SK-N-SH (cell line): ENCODE measurements at regions not wholly inside any gene's neighbourhood (a gene's known extent, or its start where the extent isn't known, plus 50 kb on each side); places are given as distances from the start of the nearest gene placed in this dataset.

ENCODE experiments used
- CTCF ChIA-PET: fragments of 300-600, 350-600 bp; formaldehyde crosslinking; extraction: SDS; loops from one replicate; lab custom pipeline; 2021; lab: Yijun Ruan, JAX
- POLR2A ChIA-PET: fragments of 350-600 bp; sonication (Branson Sonifier 250); formaldehyde crosslinking; extraction: SDS; loops from one replicate; lab custom pipeline; 2020; ENCODE audit warnings: antibody characterized with exemption, inconsistent platforms; lab: Yijun Ruan, JAX
- DNase-seq: peaks from one replicate; pipeline ENCODE4 v3.0.0; 2012
- H2AFZ ChIP-seq: fragments of 200-600 bp; sonication (generic); 2 replicates; pipeline ENCODE4 v1.8.1; 2016; ENCODE audit warnings: antibody characterized with exemption, mild to moderate bottlenecking, low read depth
- H3F3A ChIP-seq: fragments of 200-600 bp; sonication (generic); replicated peaks from 2 replicates; pipeline ENCODE3; 2016; ENCODE audit warnings: antibody characterized with exemption, mild to moderate bottlenecking; ENCODE audit not compliant: insufficient read depth
- H3K27ac ChIP-seq, 2 experiments: fragments of 200-500 bp in 1 of 2; fragments of 200-600 bp in 1 of 2; sonication (Bioruptor generic) in 1 of 2; sonication (generic), shearing (Covaris generic) in 1 of 2; 2 replicates each; pipeline versions ENCODE4 v1.5.1 to v1.6.1; 2014 to 2016; ENCODE audit warnings: low read depth in 2 of 2, inconsistent platforms in 1 of 2, low read length in 1 of 2, mild to moderate bottlenecking in 1 of 2, mixed read lengths in 1 of 2
- H3K27me3 ChIP-seq: fragments of 200-600 bp; sonication (generic), shearing (Covaris generic); 2 replicates; pipeline ENCODE4 v1.6.1; 2016; ENCODE audit warnings: mixed run types; ENCODE audit not compliant: insufficient read depth
- H3K36me3 ChIP-seq, 2 experiments: fragments of 200-500 bp in 1 of 2; fragments of 200-600 bp in 1 of 2; sonication (Bioruptor generic) in 1 of 2; sonication (generic) in 1 of 2; replicated peaks in 1 of 2; 2 replicates each; pipeline versions ENCODE3 to v1.5.1; 2014 to 2016; ENCODE audit warnings: low read length in 1 of 2, mild to moderate bottlenecking in 1 of 2; ENCODE audit not compliant: insufficient read depth in 2 of 2, control insufficient read depth in 1 of 2
- H3K4me1 ChIP-seq, 2 experiments: fragments of 200-500 bp in 1 of 2; fragments of 200-600 bp in 1 of 2; sonication (Bioruptor generic) in 1 of 2; sonication (generic), shearing (Covaris generic) in 1 of 2; 2 replicates each; pipeline versions ENCODE4 v1.5.1 to v1.6.1; 2014 to 2016; ENCODE audit warnings: low read depth in 1 of 2, low read length in 1 of 2, mixed run types in 1 of 2; ENCODE audit not compliant: insufficient read depth in 2 of 2, control insufficient read depth in 1 of 2
- H3K4me2 ChIP-seq: fragments of 200-600 bp; sonication (generic), shearing (Covaris generic); 2 replicates; pipeline ENCODE4 v1.6.1; 2017; ENCODE audit warnings: mixed run types
- H3K4me3 ChIP-seq, 2 experiments: fragments of 200-500 bp in 1 of 2; fragments of 200-600 bp in 1 of 2; sonication (Bioruptor generic) in 1 of 2; sonication (generic), shearing (Covaris generic) in 1 of 2; 2 replicates each; pipeline versions ENCODE4 v1.5.1 to v1.8.1; 2014 to 2016; ENCODE audit warnings: low read depth in 2 of 2, inconsistent platforms in 1 of 2, low read length in 1 of 2, mild to moderate bottlenecking in 1 of 2, mixed read lengths in 1 of 2, moderate library complexity in 1 of 2
- H3K79me2 ChIP-seq: fragments of 200-600 bp; sonication (generic); 2 replicates; pipeline ENCODE4 v1.8.1; 2017; ENCODE audit warnings: mild to moderate bottlenecking; ENCODE audit not compliant: insufficient read depth
- H3K9ac ChIP-seq: fragments of 200-600 bp; sonication (generic); 2 replicates; pipeline ENCODE4 v1.6.1; 2017; ENCODE audit warnings: mixed run types
- H3K9me2 ChIP-seq: fragments of 200-600 bp; sonication (generic); 2 replicates; pipeline ENCODE4 v1.6.1; 2017; ENCODE audit warnings: mixed run types
- H3K9me3 ChIP-seq: fragments of 200-600 bp; sonication (generic); 2 replicates; pipeline ENCODE4 v1.6.1; 2017; ENCODE audit warnings: mixed run types, mild to moderate bottlenecking, moderate library complexity
- H4K20me1 ChIP-seq: fragments of 200-600 bp; sonication (generic); 2 replicates; pipeline ENCODE4 v1.6.1; 2017; ENCODE audit warnings: mild to moderate bottlenecking, mixed run types; ENCODE audit not compliant: insufficient read depth
- CHD2 ChIP-seq: fragments of 150-350 bp; IDR thresholded peaks from 2 replicates; pipeline ENCODE4 v1.6.1; 2018; ENCODE audit warnings: low read length; ENCODE audit not compliant: partially characterized antibody
- EP300 ChIP-seq, 2 experiments: IDR thresholded peaks; 2 replicates each; pipeline versions ENCODE4 v1.4.0 to v1.6.1; 2012; ENCODE audit warnings: borderline replicate concordance in 1 of 2, low read depth in 1 of 2, low read length in 1 of 2
- EZH2phosphoT487 ChIP-seq: fragments of 200-600 bp; sonication (generic); IDR thresholded peaks from 2 replicates; pipeline ENCODE4 v1.6.1; 2017; ENCODE audit warnings: low read depth, mixed run types, mild to moderate bottlenecking, antibody characterized with exemption, moderate library complexity, borderline replicate concordance
- GABPA ChIP-seq: IDR thresholded peaks from 2 replicates; pipeline ENCODE4 v1.4.0; 2012; ENCODE audit warnings: low read depth, mild to moderate bottlenecking
- MEF2A ChIP-seq: IDR thresholded peaks from 2 replicates; pipeline ENCODE4 v1.4.0; 2012; ENCODE audit warnings: low read depth, borderline replicate concordance
- MXI1 ChIP-seq: IDR thresholded peaks from 2 replicates; pipeline ENCODE4 v1.6.1; 2012; ENCODE audit warnings: mild to moderate bottlenecking, low read depth, low read length, improper control_type of control experiment
- NFIC ChIP-seq: IDR thresholded peaks from 2 replicates; pipeline ENCODE4 v1.4.0; 2012; ENCODE audit warnings: borderline replicate concordance
- NRF1 ChIP-seq: IDR thresholded peaks from 2 replicates; pipeline ENCODE4 v1.6.1; 2012; ENCODE audit warnings: low read depth, mild to moderate bottlenecking, low read length
- PBX3 ChIP-seq: IDR thresholded peaks from 2 replicates; pipeline ENCODE4; 2012
- POLR2AphosphoS5 ChIP-seq: IDR thresholded peaks from 2 replicates; pipeline ENCODE4 v1.6.1; 2012; ENCODE audit warnings: low read depth, low read length
- RAD21 ChIP-seq: IDR thresholded peaks from 2 replicates; pipeline ENCODE4 v1.6.1; 2012; ENCODE audit warnings: mild to moderate bottlenecking, low read length
- RCOR1 ChIP-seq: fragments of 150-350 bp; IDR thresholded peaks from 2 replicates; pipeline ENCODE4 v1.6.1; 2017; ENCODE audit warnings: antibody characterized with exemption, low read length
- RFX5 ChIP-seq: IDR thresholded peaks from 2 replicates; pipeline ENCODE4 v1.6.1; 2012; ENCODE audit warnings: mild to moderate bottlenecking, improper control_type of control experiment, low read length
- RXRA ChIP-seq: IDR thresholded peaks from 2 replicates; pipeline ENCODE4 v1.4.0; 2012; ENCODE audit warnings: low read depth, mild to moderate bottlenecking, borderline replicate concordance
- SIN3A ChIP-seq: IDR thresholded peaks from 2 replicates; pipeline ENCODE4 v1.6.1; 2012; ENCODE audit warnings: low read depth, mild to moderate bottlenecking, low read length, moderate library complexity, borderline replicate concordance
- TCF12 ChIP-seq: IDR thresholded peaks from 2 replicates; pipeline ENCODE4 v1.4.0; 2012
- YY1 ChIP-seq: IDR thresholded peaks from 2 replicates; pipeline ENCODE4 v1.4.0; 2012; ENCODE audit warnings: low read depth, mild to moderate bottlenecking
- WGBS: methylation state at CpG from one replicate; pipeline ENCODE4 v1.1.6; 2017; ENCODE audit warnings: low lambda C conversion rate; 5-methylcytosine and 5-hydroxymethylcytosine counted together
- TF ChIP-seq, protein P1 (sequence below): IDR thresholded peaks from 2 replicates; pipeline ENCODE4 v1.4.0; 2012; ENCODE audit warnings: low read depth
- TF ChIP-seq, protein P2 (sequence below): IDR thresholded peaks from 2 replicates; pipeline ENCODE4 v1.6.1; 2012; ENCODE audit warnings: mild to moderate bottlenecking, low read depth, low read length, moderate library complexity
- TF ChIP-seq, protein P3 (sequence below): fragments of 150-350 bp; IDR thresholded peaks from 2 replicates; pipeline ENCODE4 v1.6.1; 2017; ENCODE audit warnings: antibody characterized with exemption, low read length, low read depth, borderline replicate concordance

- Histone ChIP-seq H3K4me3 (no peak overlapping the region), H3K9me3 (no peaks in the 10 kb centered on the region), H2AFZ (no peak overlapping the region)
- TF ChIP-seq SIN3A: no peak
- no peak for TF ChIP-seq MXI1
- TF ChIP-seq RAD21: no peak
- TF ChIP-seq EZH2phosphoT487: no peak
- no peak for TF ChIP-seq CHD2
- no peak for TF ChIP-seq POLR2AphosphoS5
- TF ChIP-seq GABPA: no peak
- no peak for TF ChIP-seq RCOR1
- TF ChIP-seq RFX5: no peak
- TF ChIP-seq, protein P1, sequence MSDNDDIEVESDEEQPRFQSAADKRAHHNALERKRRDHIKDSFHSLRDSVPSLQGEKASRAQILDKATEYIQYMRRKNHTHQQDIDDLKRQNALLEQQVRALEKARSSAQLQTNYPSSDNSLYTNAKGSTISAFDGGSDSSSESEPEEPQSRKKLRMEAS: no peak
- TF ChIP-seq, all 33 proteins: peak for 0
- POLR2A ChIA-PET: no interaction called here
- no peaks in the 10 kb centered on the region for H3K9me2 ChIP-seq
- H3K9ac ChIP-seq: no peak overlapping the region
- H3K36me3 ChIP-seq: no peaks in the 10 kb centered on the region
- DNase-seq: no peak
- no peak overlapping the region for H3K27ac ChIP-seq
- WGBS: 70% methylated on average over 3 of the region's 3 CpGs
- no peaks in the 10 kb centered on the region for H3K4me1 ChIP-seq
- no peaks in the 10 kb centered on the region for H3F3A ChIP-seq
- H3K79me2 ChIP-seq: no peaks in the 10 kb centered on the region
- H4K20me1 ChIP-seq: no peaks in the 10 kb centered on the region
- no peak overlapping the region for H3K4me2 ChIP-seq
- no peaks in the 10 kb centered on the region for H3K27me3 ChIP-seq
- CTCF ChIA-PET: interaction anchor here (0.6 to 1.4 kb wide), 3 partner anchors 45 to 171 kb away, joined by 3 to 5 read pairs (median 3); no protein-coding TSS in a partner anchor
Measured at GRCh38 chr3:150138824-150139223, 168.1 kb upstream of the PFN2 start.

- H3K4me1 ChIP-seq: no peaks in the 10 kb centered on the region; a peak in 1 of 4 replicates
- H3K27ac ChIP-seq: no peak overlapping the region
- H3K9me2 ChIP-seq: no peaks in the 10 kb centered on the region
- CTCF ChIA-PET: no interaction called here
- no peaks in the 10 kb centered on the region for H3F3A ChIP-seq
- H3K79me2 ChIP-seq: no peaks in the 10 kb centered on the region
- no peaks in the 10 kb centered on the region for H3K27me3 ChIP-seq
- no peak overlapping the region for H3K9ac ChIP-seq
- H4K20me1 ChIP-seq: no peaks in the 10 kb centered on the region
- no peak for DNase-seq
- POLR2A ChIA-PET: no interaction called here
- TF ChIP-seq RCOR1 (no peak), NRF1 (no peak), MXI1 (no peak), PBX3 (no peak), NFIC (no peak), EP300 (IDR thresholded peaks at IDR 0.05; ENCODE audit: borderline replicate concordance in 1 of 2, low read depth in 1 of 2, low read length in 1 of 2) (no peak), EZH2phosphoT487 (no peak), YY1 (no peak), RXRA (no peak), TCF12 (no peak), MEF2A (no peak)
- TF ChIP-seq, protein P2, sequence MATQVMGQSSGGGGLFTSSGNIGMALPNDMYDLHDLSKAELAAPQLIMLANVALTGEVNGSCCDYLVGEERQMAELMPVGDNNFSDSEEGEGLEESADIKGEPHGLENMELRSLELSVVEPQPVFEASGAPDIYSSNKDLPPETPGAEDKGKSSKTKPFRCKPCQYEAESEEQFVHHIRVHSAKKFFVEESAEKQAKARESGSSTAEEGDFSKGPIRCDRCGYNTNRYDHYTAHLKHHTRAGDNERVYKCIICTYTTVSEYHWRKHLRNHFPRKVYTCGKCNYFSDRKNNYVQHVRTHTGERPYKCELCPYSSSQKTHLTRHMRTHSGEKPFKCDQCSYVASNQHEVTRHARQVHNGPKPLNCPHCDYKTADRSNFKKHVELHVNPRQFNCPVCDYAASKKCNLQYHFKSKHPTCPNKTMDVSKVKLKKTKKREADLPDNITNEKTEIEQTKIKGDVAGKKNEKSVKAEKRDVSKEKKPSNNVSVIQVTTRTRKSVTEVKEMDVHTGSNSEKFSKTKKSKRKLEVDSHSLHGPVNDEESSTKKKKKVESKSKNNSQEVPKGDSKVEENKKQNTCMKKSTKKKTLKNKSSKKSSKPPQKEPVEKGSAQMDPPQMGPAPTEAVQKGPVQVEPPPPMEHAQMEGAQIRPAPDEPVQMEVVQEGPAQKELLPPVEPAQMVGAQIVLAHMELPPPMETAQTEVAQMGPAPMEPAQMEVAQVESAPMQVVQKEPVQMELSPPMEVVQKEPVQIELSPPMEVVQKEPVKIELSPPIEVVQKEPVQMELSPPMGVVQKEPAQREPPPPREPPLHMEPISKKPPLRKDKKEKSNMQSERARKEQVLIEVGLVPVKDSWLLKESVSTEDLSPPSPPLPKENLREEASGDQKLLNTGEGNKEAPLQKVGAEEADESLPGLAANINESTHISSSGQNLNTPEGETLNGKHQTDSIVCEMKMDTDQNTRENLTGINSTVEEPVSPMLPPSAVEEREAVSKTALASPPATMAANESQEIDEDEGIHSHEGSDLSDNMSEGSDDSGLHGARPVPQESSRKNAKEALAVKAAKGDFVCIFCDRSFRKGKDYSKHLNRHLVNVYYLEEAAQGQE: no peak
- TF ChIP-seq, protein P3, sequence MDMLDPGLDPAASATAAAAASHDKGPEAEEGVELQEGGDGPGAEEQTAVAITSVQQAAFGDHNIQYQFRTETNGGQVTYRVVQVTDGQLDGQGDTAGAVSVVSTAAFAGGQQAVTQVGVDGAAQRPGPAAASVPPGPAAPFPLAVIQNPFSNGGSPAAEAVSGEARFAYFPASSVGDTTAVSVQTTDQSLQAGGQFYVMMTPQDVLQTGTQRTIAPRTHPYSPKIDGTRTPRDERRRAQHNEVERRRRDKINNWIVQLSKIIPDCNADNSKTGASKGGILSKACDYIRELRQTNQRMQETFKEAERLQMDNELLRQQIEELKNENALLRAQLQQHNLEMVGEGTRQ: no peak
- no peak overlapping the region for H3K4me2 ChIP-seq
- H3K4me3 ChIP-seq: no peak overlapping the region
- no peak overlapping the region for H2AFZ ChIP-seq
- no peaks in the 10 kb centered on the region for H3K9me3 ChIP-seq
- no peaks in the 10 kb centered on the region for H3K36me3 ChIP-seq
Measured at GRCh38 chr3:150136242-150136641, 165.5 kb upstream of the PFN2 start.
